Left lung (tissue), 4 donors: ENCODE measurements at regions not wholly inside any gene's neighbourhood (a gene's known extent, or its start where the extent isn't known, plus 50 kb on each side); places are given as distances from the start of the nearest gene placed in this dataset.

Experiments
- ATAC-seq: fragments of 200-7000 bp; cut with Tn5 transposase; one replicate; pipeline ENCODE4 v1.9.1; 2020; ENCODE audit warnings: moderate library complexity
- DNase-seq, 4 donors: peaks; one replicate each; pipeline ENCODE4 v3.0.0-alpha.2; 2013 to 2020
- H3K27ac ChIP-seq, 2 donors: fragments of 200-600 bp; sonication (generic) in 1 of 2; one replicate each; pipeline versions ENCODE4 v1.5.0 to v1.8.0; 2020 to 2021
- H3K27me3 ChIP-seq, 2 donors: fragments of 200-600 bp; sonication (generic) in 1 of 2; one replicate each; pipeline versions ENCODE4 v1.5.0 to v1.8.0; 2020 to 2021
- H3K36me3 ChIP-seq, 2 donors: fragments of 200-600 bp; sonication (generic) in 1 of 2; one replicate each; pipeline versions ENCODE4 v1.5.0 to v1.8.0; 2020 to 2021
- H3K4me1 ChIP-seq, 2 donors: fragments of 200-600 bp; one replicate each; pipeline ENCODE4 v1.8.0; 2021
- H3K4me3 ChIP-seq, 2 donors: fragments of 200-600 bp; sonication (generic) in 1 of 2; one replicate each; pipeline versions ENCODE4 v1.5.0 to v1.8.0; 2020 to 2021; ENCODE audit warnings: mild to moderate bottlenecking in 1 of 2
- H3K9me3 ChIP-seq, 2 donors: fragments of 200-600 bp; sonication (generic) in 1 of 2; one replicate each; pipeline versions ENCODE4 v1.5.0 to v1.8.0; 2020 to 2021
- CTCF ChIP-seq, 2 donors: fragments of 200-600 bp; sonication (generic) in 1 of 2; IDR thresholded peaks; one replicate each; pipeline versions ENCODE4 v1.5.0 to v1.8.0; 2021; ENCODE audit warnings: antibody characterized with exemption in 2 of 2
- intact Hi-C, 2 donors: fragments of 100-400 bp; cut with DNase I; formaldehyde crosslinking; loops; one replicate each; pipeline versions ENCODE4 v1.11.2 to v1.14.2; 2022
- donor health status: DM: no; HTN: yes; CAD: no.
- donor health status: DM: no; HTN: no; CAD: no.

- no peak for ATAC-seq
- Histone ChIP-seq H3K27me3 (no peaks in the 10 kb centered on the region), H3K36me3 (no peaks in the 10 kb centered on the region)
Observed at GRCh38 chr20:55693641-55694040, 311.7 kb downstream of the CBLN4 start.

GRCh38 chr20:55685841-55686240, 319.5 kb downstream of the CBLN4 start:
- Histone ChIP-seq H3K9me3 (no peaks in the 10 kb centered on the region), H3K4me1 (no peaks in the 10 kb centered on the region), H3K4me3 (no peak overlapping the region), H3K27ac (no peak overlapping the region), H3K36me3 (no peaks in the 10 kb centered on the region), H3K27me3 (no peaks in the 10 kb centered on the region)
- ATAC-seq, result no peak
- DNase-seq, result no peak
- TF ChIP-seq CTCF (IDR thresholded peaks at IDR 0.05), result no peak
- intact Hi-C loops, result no loop called here

More at GRCh38 chr20:55693641-55694040, 311.7 kb downstream of the CBLN4 start:
- intact Hi-C loops, result no loop called here
- Histone ChIP-seq H3K27ac (no peak overlapping the region), H3K4me1 (no peaks in the 10 kb centered on the region), H3K4me3 (no peak overlapping the region), H3K9me3 (no peaks in the 10 kb centered on the region)
- no peak for TF ChIP-seq CTCF (IDR thresholded peaks at IDR 0.05)
- no peak for DNase-seq

GRCh38 chr20:55685425-55685824, 319.9 kb downstream of the CBLN4 start:
- Histone ChIP-seq H3K4me3 (no peak overlapping the region), H3K4me1 (no peaks in the 10 kb centered on the region), H3K9me3 (no peaks in the 10 kb centered on the region), H3K27ac (no peak overlapping the region), H3K27me3 (no peaks in the 10 kb centered on the region), H3K36me3 (no peaks in the 10 kb centered on the region)
- intact Hi-C loops, result no loop called here
- DNase-seq, result no peak
- no peak for TF ChIP-seq CTCF (IDR thresholded peaks at IDR 0.05)
- ATAC-seq, result no peak

- Histone ChIP-seq H3K36me3 (no peaks in the 10 kb centered on the region), H3K27ac (no peak overlapping the region), H3K4me1 (no peaks in the 10 kb centered on the region), H3K9me3 (no peaks in the 10 kb centered on the region), H3K4me3 (no peak overlapping the region), H3K27me3 (no peaks in the 10 kb centered on the region)
- DNase-seq (no peak), ATAC-seq (no peak)
- intact Hi-C loops, result no loop called here
- TF ChIP-seq CTCF (IDR thresholded peaks at IDR 0.05), result no peak
Observed at GRCh38 chr20:55684578-55684977, 320.7 kb downstream of the CBLN4 start.

- Histone ChIP-seq H3K4me1 (no peaks in the 10 kb centered on the region), H3K9me3 (no peaks in the 10 kb centered on the region), H3K36me3 (no peaks in the 10 kb centered on the region), H3K27me3 (no peaks in the 10 kb centered on the region), H3K27ac (no peak overlapping the region), H3K4me3 (no peak overlapping the region)
- no peak for TF ChIP-seq CTCF (IDR thresholded peaks at IDR 0.05)
- DNase-seq (no peak), ATAC-seq (no peak)
- intact Hi-C loops, result no loop called here
Observed at GRCh38 chr20:55678970-55679667, 326.2 kb downstream of the CBLN4 start.
